HG03196 (cell line): ENCODE measurements at regions not wholly inside any gene's neighbourhood (a gene's known extent, or its start where the extent isn't known, plus 50 kb on each side); places are given as distances from the start of the nearest gene placed in this dataset.
"Not testable (repeated sequence)": the region's sequence is repeated elsewhere in the genome, so short reads cannot be mapped to it uniquely, and the experiment has no call there.

Source experiments
- ATAC-seq: cut with Tn5 transposase; IDR thresholded peaks from one replicate; pipeline ENCODE4 v1.9.1; 2021; ENCODE audit not compliant: unreplicated experiment

DNA sequence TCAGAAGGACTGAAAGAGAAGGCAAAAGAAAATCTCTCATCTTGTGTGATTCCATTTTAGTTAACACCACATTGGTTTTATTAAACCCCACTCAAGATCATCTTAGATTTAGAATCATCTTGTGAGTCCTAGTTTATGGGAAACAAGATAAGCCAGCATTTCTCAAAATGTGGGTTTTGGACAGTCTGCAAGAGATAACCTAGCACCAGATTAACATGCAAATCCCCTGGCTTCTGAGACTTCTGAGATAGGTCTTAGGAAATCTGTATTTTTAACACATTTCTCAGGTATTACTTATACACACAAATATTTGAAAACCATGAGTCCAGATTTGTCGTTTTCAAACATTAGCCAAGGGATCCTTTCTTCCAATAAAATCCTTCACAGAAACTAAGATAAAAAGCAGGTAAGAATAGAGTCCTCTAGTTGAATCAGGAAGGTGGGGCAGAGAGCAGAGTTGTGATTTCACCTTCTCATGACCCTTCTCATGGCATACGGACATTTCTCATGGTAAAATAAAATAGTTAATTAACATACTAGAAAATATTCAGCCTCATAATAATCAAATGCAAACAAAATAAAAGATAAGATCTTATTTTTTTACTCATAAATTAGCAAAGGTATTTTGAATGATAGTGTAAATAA is 287.2 kb upstream of the FN1 start:
- ATAC-seq: no peak

DNA sequence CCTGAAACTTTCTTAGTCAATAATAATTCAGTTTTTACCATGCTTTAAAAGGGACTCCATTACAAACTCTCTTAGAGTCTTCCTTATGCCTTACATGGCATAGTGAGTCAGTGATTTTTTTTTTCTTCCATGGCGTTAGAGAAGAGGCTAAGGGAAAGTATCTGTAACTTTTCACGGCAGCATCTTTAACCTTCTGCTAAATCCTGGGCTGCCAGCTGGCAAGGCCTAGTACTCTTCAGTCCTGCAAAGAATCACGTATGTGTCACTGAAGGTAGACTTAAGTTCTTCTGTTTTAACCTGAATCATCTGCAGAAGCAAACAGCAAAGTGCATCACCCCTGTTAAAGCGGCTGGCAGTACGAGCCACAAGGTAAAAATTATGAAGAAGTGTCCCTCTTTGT is 286.3 kb upstream of the FN1 start:
- ATAC-seq: no peak

DNA sequence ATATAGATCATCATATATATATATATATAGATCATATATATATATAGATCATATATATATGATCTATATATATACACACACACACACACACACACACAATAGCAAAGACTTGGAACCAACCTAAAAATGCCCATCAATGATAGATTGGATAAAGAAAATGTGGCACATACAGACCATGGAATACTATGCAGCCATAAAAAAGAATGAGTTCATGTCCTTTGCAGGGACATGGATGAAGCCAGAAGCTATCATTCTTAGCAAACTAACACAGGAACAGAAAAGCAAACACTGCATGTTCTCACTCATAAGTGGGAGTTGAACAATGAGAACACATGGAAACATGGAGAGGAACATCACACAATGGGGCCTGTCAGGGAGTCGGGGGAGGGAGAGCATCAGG is 285.6 kb upstream of the FN1 start:
- ATAC-seq: not testable (repeated sequence)

DNA sequence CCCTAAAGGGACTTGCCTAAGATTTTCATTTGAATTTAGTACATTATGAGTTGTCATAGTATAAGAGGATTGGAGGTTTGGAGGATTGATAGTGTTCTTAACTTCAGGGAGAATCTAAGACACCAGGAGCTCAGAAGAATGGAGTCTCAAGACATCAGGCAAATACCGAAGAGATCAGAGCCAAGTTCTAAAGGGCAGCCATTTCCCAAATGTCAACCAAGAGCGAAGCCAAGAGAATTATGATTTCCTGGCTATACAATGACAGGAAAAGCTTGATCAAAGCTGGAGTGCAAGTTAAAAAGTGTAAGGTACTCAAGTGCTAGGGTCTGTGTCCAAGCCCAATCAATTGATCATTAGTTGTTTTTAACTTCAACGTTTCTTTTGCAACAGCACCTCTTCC is 283.0 kb upstream of the FN1 start:
- no peak for ATAC-seq

DNA sequence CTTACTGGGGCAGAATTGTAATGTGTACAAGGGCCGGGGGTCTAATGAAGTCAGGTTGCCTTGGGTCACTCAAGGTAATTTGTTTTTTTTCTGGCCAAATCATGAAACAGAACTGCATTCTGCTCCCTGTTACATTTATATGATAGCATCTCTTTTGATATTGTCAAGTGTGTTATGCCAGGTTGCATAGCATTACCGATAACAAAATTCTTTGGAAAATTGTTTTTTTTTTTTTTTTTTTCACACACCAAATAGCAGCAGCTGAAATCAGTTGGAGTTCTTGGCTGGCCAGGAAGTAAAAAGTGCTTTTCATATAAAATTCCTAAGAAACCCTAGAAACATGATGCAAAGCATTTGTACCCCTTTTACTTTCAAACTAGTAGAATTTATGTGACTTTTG is 282.6 kb upstream of the FN1 start:
- ATAC-seq: no peak

DNA sequence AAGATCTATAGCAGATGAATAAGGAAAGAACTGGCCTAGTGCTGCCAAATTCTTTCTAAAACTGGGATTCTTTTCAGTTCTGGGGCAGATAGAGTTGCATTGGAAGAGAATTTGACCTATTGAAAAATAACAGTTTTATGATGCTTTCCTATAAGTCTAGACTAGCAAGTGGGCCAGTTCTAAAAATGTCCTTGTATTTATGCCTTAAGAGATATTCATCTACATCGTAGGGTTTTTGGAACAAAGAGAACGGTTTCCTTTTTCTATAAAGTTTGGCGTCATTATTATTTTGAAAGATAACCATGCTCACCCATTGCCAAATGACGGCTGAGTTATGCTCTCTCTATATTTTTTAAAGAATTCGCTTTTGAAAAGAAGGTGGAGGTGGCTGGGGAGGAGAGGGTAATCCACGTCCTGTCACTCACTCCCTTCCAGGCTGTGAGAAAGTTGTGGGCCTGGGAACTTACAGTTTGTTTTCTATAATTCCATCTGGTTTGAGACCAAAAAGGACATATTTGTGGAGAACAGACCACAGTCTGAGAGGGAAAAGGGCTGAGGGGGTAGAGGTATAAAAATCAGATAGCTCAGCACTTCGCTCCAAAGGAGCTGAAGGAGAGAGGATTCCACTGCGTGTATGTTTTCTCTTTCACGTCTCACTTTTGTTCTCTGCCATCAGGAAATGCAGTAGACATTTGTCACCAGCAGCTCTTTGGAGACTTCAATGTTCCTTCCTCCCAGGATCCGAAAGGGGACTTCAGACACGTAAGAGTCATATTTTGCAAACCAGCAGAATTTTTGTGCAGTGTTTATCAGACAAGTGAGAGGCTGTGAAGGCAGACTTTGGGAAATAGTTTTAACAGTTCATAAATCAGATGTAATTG is 281.9 kb upstream of the FN1 start:
- ATAC-seq: no peak

DNA sequence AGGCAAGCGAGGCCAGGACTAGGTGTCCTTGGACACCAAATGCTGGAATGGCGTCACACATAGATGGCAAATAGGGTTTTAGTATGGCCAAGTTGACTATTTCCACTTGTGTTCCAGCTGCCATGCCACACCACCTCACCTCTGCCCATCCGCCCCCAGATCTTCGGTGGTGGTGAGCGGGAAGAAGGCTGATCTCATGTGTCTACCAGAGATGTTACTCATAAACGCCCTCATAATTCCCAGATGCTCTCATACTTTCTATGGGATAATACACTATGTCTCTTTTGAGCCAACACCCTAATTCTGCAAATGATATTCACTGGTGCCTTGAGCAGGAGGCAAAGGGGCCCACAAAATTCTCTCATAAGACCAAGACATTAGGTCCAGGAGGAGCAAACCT is 281.1 kb upstream of the FN1 start:
- ATAC-seq: no peak

DNA sequence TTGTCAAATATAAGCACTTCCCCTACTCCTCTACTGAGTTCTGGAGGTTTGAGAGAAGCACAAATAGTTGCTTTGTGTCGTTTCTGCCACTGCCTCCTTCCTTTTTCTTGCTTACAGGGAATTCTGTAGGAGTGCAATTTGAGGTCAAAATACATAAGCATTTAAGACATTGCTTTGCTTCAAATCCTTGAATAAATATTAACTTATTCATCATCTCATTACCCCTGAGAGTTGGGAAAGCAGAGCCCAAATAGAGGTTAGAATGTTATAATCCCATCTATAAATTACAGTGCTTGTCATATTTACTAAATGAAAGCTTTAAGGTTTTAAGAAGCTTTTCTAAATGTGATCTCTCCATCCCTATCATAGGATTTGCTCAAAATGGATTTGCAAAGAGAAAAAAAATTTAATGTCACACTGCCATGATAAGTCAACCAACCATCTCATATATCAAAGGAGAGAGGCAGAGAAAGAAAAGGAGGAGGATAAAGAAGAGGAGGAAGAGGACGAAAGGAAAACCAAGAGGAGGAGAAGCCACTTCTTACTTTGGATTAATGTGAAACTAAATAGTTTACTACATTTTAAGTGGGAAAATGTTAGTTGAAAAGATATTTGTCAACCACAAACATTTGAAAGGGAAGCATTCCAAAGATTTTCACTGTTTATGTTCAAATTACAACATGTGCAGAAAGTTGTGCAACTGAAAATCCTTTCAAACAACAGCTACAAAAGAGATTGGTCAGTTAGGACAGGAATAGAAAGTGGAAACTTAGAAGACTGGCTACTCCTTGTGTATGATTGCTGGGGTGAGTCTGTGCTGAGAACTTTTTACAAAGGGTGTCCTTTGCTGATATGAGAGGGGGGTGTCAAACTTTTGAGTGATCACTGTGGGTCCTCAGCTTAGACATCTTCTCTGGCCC is 277.3 kb upstream of the FN1 start:
- no peak for ATAC-seq

DNA sequence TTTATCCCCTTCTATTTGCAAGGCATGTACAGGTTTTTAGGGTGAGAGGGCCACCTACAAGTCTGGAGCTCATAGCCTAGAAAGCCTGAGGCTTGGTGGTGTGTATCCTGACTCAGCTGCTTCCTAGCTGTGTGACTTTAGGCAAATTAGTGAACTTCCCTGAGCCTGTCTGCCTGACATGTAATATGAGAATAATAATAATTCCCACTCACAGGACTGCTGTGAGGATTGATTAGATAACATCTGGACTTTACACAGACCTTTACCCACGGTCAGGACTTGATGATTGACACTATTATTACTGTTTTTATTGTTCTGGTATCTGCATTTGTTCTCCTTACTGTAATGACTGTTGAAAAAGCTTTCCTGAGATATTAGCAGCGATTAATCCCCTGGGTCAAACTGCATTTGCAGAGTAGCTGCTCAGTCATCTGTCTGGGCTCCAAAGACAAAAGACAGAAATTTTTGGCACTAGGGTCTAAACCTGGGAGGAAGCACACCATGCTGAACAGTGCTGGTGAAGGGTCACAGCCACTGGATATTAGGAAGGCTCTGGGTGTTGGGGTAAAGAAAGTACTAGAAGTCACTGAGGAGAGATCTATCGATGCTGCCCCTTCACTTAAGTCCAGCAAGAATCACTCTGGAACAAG is 276.5 kb upstream of the FN1 start:
- no peak for ATAC-seq

DNA sequence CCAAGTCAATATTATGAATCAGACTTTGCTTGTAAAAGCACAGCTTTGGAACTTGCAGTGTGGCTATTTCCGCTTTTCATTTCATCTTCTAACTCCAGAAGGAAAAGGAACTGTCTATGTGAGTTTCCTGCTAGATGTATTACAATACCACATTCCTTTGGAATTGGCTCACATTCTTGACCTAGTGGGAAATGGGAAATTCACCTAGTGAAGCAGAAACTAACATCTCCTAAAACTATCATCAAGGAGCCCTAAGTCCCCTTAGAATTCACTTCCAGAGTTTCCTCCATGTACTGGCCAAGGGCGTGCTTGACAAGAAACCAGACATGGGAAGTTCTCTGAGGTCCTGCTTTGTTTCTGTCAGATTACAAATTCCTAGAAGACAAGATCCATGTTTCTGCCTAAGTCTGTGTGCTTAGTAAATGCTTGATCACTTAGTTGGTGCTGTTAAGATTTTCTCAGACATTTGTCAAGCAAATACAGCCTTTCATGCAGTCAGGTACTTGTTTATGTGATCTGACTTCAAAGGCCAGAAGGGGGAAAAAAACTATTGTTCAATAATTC is 275.7 kb upstream of the FN1 start:
- ATAC-seq: no peak

DNA sequence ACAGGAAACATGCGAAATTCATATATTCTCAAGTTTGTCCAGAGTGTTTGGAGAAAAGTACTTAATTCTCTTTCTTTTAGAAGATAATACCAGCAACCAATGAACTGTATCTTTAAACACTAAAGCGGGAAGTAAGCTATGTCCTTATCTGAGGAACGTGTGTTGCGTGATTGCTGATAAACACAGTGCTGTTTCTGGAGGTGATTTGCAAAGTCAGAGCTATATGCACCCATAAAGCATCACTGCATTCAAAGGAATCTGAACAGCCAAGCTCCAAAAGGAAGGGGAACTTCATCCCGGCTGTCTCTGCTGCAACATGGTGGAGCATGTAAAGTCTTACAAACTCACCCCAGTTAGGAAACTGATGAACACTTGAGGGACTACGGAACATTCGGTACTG is 271.7 kb upstream of the FN1 start:
- no peak for ATAC-seq

DNA sequence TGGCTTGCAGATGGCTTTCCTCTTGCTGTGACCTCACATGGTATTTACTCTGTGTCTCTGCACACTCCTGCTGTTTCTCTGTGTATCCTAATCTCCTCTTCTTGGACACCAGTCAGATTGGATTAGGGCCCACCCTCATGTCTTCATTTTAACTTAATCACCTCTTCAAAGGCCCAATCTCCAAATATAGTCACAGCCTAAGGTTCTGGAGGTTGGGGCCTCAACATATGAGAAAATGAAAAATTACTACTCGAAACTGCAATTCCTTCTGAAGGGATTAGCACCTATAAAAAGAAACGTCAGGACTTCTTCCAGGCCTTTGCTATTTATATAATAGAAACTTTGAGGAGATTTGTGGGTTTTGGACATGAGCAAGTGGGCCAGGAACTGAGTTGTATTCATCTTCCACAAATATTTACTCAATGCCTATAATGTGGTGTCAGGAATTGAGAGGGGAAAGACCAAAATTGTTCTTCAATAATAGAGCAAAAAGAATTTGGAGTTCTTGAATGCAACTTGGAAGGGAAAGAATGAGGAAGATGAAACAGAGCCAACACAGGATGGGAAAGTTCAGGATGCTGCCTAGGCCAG is 270.0 kb upstream of the FN1 start:
- ATAC-seq: no peak

DNA sequence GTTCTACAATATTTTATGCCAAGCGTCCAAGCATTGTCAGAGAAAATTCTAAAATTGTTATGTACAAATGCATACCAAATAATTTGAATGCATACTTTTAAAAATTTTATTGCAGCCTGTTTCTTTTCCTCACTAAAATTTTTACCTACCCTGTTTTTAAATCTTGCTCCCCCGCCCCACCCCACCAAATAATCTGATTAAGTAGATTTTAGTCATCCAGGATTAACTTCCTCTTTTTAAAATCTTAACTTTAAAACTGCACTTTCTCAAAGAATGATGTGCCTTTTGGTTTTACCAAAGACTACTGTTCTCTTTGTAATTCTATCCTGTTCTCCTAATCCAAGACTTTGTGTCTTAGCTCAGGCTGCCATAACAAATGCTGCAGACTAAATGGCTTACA is 269.4 kb upstream of the FN1 start:
- no peak for ATAC-seq

DNA sequence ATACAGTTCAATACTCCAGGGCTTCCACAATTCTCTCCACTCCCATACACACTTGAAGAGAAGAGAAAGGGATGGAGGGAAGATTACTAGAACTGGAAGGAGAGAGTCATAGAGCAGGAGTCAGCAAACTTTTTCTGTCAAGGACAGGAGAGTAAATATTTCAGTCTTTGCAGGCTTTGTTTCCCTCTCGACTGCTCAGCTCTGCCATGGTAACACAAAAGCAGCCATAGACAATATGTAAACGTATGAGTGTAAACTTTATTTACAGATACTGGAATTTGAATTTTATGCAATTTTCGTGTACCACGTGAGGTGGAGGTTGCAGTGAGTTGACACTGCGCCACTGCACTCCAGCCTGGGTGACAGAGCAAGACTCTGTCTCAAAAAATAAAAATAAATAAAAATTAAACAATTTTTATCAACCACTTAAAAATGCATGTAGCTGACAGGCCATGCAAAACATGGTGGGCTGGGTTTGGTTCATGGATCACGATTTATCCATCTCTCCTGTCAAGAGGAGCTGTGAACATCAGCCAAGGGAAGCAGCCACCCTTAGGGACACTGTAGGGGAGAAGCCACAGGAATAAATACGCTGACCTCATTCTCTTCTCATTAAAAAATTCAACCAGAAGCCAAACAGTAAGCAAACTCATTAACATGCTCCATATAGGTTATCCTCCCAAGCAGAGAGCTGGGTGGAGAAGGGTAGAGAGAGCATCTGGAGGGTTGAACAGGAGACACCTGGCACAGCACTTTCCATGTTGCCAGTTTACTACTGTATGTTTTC is 266.4 kb upstream of the FN1 start:
- ATAC-seq: no peak

DNA sequence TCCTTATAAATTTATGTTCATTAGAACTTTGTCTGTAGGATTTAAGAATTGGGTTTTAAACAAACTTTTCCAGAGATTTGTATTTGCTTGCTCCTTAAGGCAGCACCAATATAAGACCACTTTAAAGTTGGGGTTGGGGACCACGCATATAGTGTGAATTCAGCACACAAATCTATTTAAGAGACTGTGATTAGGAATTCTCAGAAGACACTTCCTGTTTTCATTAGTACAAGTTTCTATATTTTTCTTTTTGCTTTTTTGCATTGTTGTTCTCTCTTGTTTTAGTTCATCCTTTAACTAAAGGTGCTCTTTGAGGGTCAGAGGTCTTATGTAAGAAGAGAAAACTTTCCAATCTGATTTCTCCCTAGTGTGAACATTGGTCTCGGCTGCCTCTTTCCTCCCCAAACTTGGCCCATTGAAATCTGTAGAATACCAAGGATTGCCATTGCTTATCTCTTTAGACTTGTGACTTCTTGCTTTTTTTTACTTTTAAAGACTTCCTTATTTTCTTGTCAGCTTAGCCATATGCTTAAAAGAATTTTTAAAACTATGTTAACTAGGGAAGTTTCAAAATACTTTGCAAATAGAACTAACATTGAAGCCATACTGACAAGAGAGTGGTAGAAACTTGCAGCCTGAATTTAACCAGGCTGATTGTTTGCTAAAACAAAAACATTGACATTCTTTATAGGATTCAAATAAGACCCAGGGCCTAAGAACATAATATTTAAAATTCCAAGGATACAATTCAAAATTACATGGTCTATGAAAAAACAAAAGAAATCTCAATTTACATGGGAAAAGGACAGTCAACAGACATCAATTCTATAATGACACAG is 264.1 kb upstream of the FN1 start:
- no peak for ATAC-seq

DNA sequence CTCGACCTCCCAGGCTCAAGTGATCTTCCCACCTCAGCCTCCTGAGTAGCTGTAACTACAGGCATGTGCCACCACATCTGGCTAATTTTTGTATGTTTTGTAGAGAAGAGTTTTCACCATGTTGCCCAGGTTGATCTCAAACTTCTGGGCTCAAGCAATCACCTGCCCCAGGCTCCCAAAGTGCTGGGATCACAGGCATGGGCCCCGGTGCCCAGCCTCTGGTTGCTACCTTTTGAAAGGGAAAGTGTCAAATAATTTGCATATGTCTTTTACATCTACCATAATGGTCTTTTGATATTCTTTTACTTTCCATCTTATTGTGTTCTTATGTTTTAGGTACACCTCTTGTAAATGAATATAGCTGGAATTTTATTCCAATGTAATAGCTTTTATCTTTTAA is 263.1 kb upstream of the FN1 start:
- no peak for ATAC-seq

DNA sequence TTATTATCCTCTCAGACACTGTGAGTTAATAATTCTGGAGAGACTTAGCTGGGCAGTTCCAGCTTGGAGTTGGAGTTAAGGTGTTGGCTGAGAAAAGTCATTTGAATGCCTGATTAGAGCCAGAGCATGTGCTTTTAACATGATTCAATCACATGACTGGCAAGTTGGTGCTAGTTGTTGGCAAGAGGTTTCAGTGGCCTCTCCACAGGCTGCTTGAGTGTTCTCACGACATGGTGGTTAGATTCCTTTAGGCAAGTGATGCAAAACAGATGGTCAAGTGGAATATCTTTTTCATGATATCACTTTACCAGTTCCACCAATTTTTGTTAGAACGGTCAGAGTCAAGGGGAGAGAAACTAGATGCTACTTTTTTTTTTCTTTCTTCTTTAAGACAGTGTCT is 262.7 kb upstream of the FN1 start:
- no peak for ATAC-seq

DNA sequence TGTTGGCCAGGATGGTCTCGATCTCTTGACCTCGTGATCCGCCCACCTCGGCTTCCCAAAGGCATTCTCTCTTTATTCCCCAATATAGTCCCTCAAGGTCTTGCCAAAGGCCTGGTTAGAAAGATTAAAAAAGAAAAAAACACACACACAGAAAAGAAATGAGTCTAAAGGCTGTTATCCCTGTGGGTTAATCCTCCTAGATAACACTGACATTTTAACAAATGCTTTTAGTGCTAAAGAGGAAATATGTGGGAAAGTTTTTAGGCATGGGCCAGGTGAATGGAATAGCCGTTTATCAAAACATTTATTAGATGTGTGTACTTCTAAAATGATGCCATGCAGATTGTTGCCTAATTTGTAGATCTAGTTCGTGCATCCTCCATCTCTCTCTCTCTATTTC is 261.6 kb upstream of the FN1 start:
- ATAC-seq: no peak

DNA sequence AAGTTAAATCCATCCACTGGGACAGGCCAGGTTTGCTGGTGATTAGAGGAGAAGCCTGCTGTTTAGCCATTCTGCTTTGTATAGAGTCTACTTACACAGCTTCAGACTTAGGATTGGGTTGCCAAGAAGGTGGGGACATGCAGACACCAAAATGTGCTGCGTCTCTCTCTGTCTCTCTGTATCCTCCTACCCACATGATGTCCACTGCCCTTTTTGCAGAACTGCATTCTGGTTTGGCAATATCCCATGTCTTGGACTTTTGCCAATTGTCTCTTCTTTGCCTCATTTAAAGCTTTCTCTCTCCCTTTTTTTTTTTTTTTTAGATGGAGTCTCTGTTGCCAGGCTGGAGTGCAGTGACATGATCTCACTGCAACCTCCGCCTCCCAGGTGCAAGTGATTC is 261.1 kb upstream of the FN1 start:
- no peak for ATAC-seq
